K562 (cell line): ENCODE measurements at regions not wholly inside any gene's neighbourhood (a gene's known extent, or its start where the extent isn't known, plus 50 kb on each side); places are given as distances from the start of the nearest gene placed in this dataset.

Experiments
- ATAC-seq: fragments of 200-7000 bp; cut with Tn5 transposase; 3 replicates; pipeline ENCODE4 v1.9.1; 2020; ENCODE audit warnings: moderate library complexity
- BruUV-seq: library from RNA; stranded (reverse); fragments of 400-500 nt; replicated peaks from 2 replicates; lab custom pipeline; 2021; lab: Mats Ljungman, UMichigan
- CTCF ChIA-PET: fragments of 300-600 bp; formaldehyde crosslinking; extraction: SDS; loops from one replicate; lab custom pipeline; 2021; ENCODE audit warnings: low intra/inter-chr PET ratio; lab: Yijun Ruan, JAX
- POLR2A ChIA-PET: fragments of 300-600, 350-650 bp; sonication (Branson Sonifier 250); formaldehyde crosslinking; extraction: SDS; loops from one replicate; lab custom pipeline; 2021; ENCODE audit warnings: antibody characterized with exemption, inconsistent platforms; lab: Yijun Ruan, JAX
- DNase-seq, 4 experiments: peaks; one replicate each; pipeline versions ENCODE4 v3.0.0 to v3.0.0-alpha.2; 2011 to 2018; ENCODE audit warnings: low spot score in 3 of 4, mixed read lengths in 3 of 4; ENCODE audit errors: extremely low read depth in 1 of 4
- FAIRE-seq: peaks from 2 replicates; lab custom pipeline; 2011; peaks lifted over from hg19 to GRCh38; lab: Jason Lieb, UNC
- H2AFZ ChIP-seq: 2 replicates; pipeline ENCODE4 v1.6.0; 2011; ENCODE audit warnings: low read depth, low read length, control low read depth, inconsistent platforms
- H3K27ac ChIP-seq: fragments of 200-600 bp; 3 replicates; pipeline ENCODE4 v1.8.0; 2011; ENCODE audit warnings: low read depth, mild to moderate bottlenecking, control low read depth, inconsistent platforms, low read length, moderate library complexity, mixed read lengths; ENCODE audit errors: extremely low read depth
- H3K27me3 ChIP-seq, 2 experiments: fragments of 300-600 bp in 1 of 2; 2 replicates in 1 of 2; 3 replicates in 1 of 2; pipeline versions ENCODE4 v1.6.0 to v1.8.0; 2011; ENCODE audit warnings: inconsistent platforms in 2 of 2, low read length in 2 of 2, mild to moderate bottlenecking in 1 of 2, mixed read lengths in 1 of 2, moderate library complexity in 1 of 2; ENCODE audit not compliant: control insufficient read depth in 2 of 2, insufficient read depth in 2 of 2
- H3K36me3 ChIP-seq: fragments of 300-600 bp; 3 replicates; pipeline ENCODE4 v1.8.0; 2011; ENCODE audit warnings: mild to moderate bottlenecking, low read length, inconsistent platforms; ENCODE audit not compliant: control insufficient read depth, insufficient read depth
- H3K4me1 ChIP-seq, 2 experiments: fragments of 200-600 bp in 1 of 2; replicated peaks in 1 of 2; 2 replicates in 1 of 2; 3 replicates in 1 of 2; pipeline versions ENCODE4 v1.5.1 to v1.8.0; 2011; ENCODE audit warnings: inconsistent platforms in 2 of 2, low read length in 2 of 2, mild to moderate bottlenecking in 1 of 2, mixed read lengths in 1 of 2, moderate library complexity in 1 of 2; ENCODE audit not compliant: control insufficient read depth in 2 of 2, insufficient read depth in 2 of 2
- H3K4me2 ChIP-seq: 2 replicates; pipeline ENCODE4 v1.6.1; 2011; ENCODE audit warnings: low read length, control low read depth, inconsistent platforms, mixed read lengths; ENCODE audit not compliant: insufficient read depth
- H3K4me3 ChIP-seq: fragments of 200-600 bp; sonication (generic), shearing (Covaris generic); 2 replicates; pipeline ENCODE4 v1.5.1; 2016; ENCODE audit warnings: control low read depth, inconsistent platforms
- H3K79me2 ChIP-seq: fragments of 200-600 bp; 3 replicates; pipeline ENCODE4 v1.8.0; 2011; ENCODE audit warnings: low read length, inconsistent platforms; ENCODE audit not compliant: control insufficient read depth, insufficient read depth
- H3K9ac ChIP-seq, 2 experiments: 2 replicates each; pipeline versions ENCODE4 v1.6.0 to v1.6.1; 2011; ENCODE audit warnings: low read depth in 2 of 2, low read length in 2 of 2, control low read depth in 1 of 2, inconsistent platforms in 1 of 2, mild to moderate bottlenecking in 1 of 2, mixed read lengths in 1 of 2; ENCODE audit not compliant: insufficient read depth in 1 of 2
- H3K9me1 ChIP-seq: one replicate; pipeline ENCODE4 v1.6.0; 2011; ENCODE audit warnings: inconsistent platforms, mild to moderate bottlenecking, low read length, moderate library complexity; ENCODE audit not compliant: control insufficient read depth, insufficient read depth
- H3K9me3 ChIP-seq: replicated peaks from 2 replicates; pipeline ENCODE4 v1.5.1; 2011; ENCODE audit warnings: low read depth, low read length, inconsistent platforms; ENCODE audit not compliant: control insufficient read depth, insufficient read depth
- H4K20me1 ChIP-seq: replicated peaks from 2 replicates; pipeline ENCODE4 v1.6.1; 2011; ENCODE audit warnings: low read length, inconsistent platforms, mixed read lengths; ENCODE audit not compliant: control insufficient read depth, insufficient read depth
- HDAC8 ChIP-seq: fragments of 450-650 bp; IDR thresholded peaks from 2 replicates; pipeline ENCODE4 v1.6.1; 2016; ENCODE audit warnings: mild to moderate bottlenecking, missing genetic modification characterization, moderate library complexity, missing compliant biosample characterization
- NFE2L1 ChIP-seq: fragments of 450-650 bp; IDR thresholded peaks from 2 replicates; pipeline ENCODE4 v1.6.1; 2016; ENCODE audit warnings: missing genetic modification characterization, low read depth, mild to moderate bottlenecking, missing compliant biosample characterization, moderate library complexity, borderline replicate concordance
- STAT5B ChIP-seq: fragments of 250-450 bp; sonication (Bioruptor Pico); IDR thresholded peaks from 2 replicates; pipeline ENCODE4 v1.8.0; 2021; ENCODE audit warnings: mild to moderate bottlenecking, inconsistent platforms
- XRCC4 ChIP-seq: IDR thresholded peaks from one replicate; pipeline ENCODE4 v1.6.1; 2011; ENCODE audit not compliant: insufficient read depth, insufficient read length; ENCODE audit errors: extremely low read depth
- ZNF197 ChIP-seq: fragments of 200-800 bp; sonication (Bioruptor generic); IDR thresholded peaks from 2 replicates; pipeline ENCODE4 v1.6.1; 2016; ENCODE audit warnings: low read depth, missing genetic modification characterization, missing compliant biosample characterization
- whole genome bisulfite sequencing: fragments of 100-300 bp; shearing (Covaris generic); methylation state at CpG from one replicate; pipeline ENCODE4 v1.1.6; 2016; ENCODE audit warnings: low coverage, mixed read lengths; ENCODE audit not compliant: insufficient coverage; ENCODE audit errors: missing lambda C conversion rate; 5-methylcytosine and 5-hydroxymethylcytosine counted together
- in situ Hi-C: fragments of 300-500 bp; cut with MboI; formaldehyde crosslinking; loops from 4 replicates; pipeline ENCODE4 v1.15.0; 2018; ENCODE audit warnings: inconsistent platforms, mixed read lengths
- intact Hi-C: fragments of 100-400 bp; cut with micrococcal nuclease; formaldehyde crosslinking; loops from 2 replicates; pipeline ENCODE4 v1.14.2; 2022
- TF ChIP-seq, protein P1 (sequence below): fragments of 250-450 bp; sonication (Bioruptor Pico); IDR thresholded peaks from 2 replicates; pipeline ENCODE4 v1.4.0; 2020
- TF ChIP-seq, protein P2 (sequence below): fragments of 150-350 bp; IDR thresholded peaks from 2 replicates; pipeline ENCODE4 v1.6.1; 2014; ENCODE audit warnings: low read depth, mild to moderate bottlenecking, low read length, borderline replicate concordance
- TF ChIP-seq, protein P3 (sequence below), 3 experiments: fragments of 200-800 bp in 1 of 3; sonication (Bioruptor generic) in 1 of 3; sonication (generic) in 1 of 3; formaldehyde crosslinking in 1 of 3; IDR thresholded peaks; 2 replicates each; pipeline versions ENCODE4 v1.6.1 to v1.8.0; 2016 to 2022; ENCODE audit warnings: mild to moderate bottlenecking in 2 of 3, missing compliant biosample characterization in 2 of 3, missing genetic modification characterization in 2 of 3, missing genetic modification reagents in 1 of 3

DNA sequence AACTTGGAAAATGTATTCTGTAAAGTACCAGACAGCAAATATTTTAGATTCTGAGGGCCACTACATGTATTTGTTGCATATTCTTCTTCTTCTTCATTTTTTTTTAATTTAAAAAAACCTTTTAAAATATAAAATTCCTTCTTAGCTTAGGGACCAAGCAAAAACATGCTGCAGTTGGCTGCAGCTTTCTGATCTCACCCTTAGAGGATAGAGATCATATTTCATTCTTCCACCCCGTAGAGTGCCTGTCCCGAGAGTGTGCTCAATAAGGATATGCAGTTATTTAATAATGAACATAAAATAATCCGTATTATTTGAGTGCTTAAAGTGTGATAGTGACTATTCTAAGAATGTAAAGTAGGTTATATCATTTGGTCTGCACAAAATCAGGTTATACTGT, 204.2 kb upstream of the CD180 start:
- Histone ChIP-seq H2AFZ (no peak overlapping the region), H3K79me2 (no peaks in the 10 kb centered on the region), H3K9me3 (no peaks in the 10 kb centered on the region), H3K27ac (no peak overlapping the region), H3K9me1 (no peaks in the 10 kb centered on the region), H3K4me3 (no peak overlapping the region), H3K9ac (no peak overlapping the region), H3K36me3 (no peaks in the 10 kb centered on the region), H3K4me1 (no peaks in the 10 kb centered on the region), H3K27me3 (no peaks in the 10 kb centered on the region), H4K20me1 (no peaks in the 10 kb centered on the region), H3K4me2 (no peak overlapping the region)
- WGBS, result 0% methylated on average over 3 of the region's 3 CpGs
- intact Hi-C loops, result no loop called here
- POLR2A ChIA-PET, result interaction anchor here (0.6 to 0.7 kb wide), 2 partner anchors 41 to 1287 kb away, joined by 3 to 4 read pairs; no protein-coding TSS in a partner anchor
- FAIRE-seq (no peak), ATAC-seq (no peak), DNase-seq (no peak)
- no TSS peak for BruUV-seq
- CTCF ChIA-PET, result no interaction called here
- TF ChIP-seq HDAC8 (tag) (no peak), XRCC4 (no peak), NFE2L1 (tag) (no peak), ZNF197 (no peak), STAT5B (CRISPR knock-in tag) (no peak)
- TF ChIP-seq, protein P1, sequence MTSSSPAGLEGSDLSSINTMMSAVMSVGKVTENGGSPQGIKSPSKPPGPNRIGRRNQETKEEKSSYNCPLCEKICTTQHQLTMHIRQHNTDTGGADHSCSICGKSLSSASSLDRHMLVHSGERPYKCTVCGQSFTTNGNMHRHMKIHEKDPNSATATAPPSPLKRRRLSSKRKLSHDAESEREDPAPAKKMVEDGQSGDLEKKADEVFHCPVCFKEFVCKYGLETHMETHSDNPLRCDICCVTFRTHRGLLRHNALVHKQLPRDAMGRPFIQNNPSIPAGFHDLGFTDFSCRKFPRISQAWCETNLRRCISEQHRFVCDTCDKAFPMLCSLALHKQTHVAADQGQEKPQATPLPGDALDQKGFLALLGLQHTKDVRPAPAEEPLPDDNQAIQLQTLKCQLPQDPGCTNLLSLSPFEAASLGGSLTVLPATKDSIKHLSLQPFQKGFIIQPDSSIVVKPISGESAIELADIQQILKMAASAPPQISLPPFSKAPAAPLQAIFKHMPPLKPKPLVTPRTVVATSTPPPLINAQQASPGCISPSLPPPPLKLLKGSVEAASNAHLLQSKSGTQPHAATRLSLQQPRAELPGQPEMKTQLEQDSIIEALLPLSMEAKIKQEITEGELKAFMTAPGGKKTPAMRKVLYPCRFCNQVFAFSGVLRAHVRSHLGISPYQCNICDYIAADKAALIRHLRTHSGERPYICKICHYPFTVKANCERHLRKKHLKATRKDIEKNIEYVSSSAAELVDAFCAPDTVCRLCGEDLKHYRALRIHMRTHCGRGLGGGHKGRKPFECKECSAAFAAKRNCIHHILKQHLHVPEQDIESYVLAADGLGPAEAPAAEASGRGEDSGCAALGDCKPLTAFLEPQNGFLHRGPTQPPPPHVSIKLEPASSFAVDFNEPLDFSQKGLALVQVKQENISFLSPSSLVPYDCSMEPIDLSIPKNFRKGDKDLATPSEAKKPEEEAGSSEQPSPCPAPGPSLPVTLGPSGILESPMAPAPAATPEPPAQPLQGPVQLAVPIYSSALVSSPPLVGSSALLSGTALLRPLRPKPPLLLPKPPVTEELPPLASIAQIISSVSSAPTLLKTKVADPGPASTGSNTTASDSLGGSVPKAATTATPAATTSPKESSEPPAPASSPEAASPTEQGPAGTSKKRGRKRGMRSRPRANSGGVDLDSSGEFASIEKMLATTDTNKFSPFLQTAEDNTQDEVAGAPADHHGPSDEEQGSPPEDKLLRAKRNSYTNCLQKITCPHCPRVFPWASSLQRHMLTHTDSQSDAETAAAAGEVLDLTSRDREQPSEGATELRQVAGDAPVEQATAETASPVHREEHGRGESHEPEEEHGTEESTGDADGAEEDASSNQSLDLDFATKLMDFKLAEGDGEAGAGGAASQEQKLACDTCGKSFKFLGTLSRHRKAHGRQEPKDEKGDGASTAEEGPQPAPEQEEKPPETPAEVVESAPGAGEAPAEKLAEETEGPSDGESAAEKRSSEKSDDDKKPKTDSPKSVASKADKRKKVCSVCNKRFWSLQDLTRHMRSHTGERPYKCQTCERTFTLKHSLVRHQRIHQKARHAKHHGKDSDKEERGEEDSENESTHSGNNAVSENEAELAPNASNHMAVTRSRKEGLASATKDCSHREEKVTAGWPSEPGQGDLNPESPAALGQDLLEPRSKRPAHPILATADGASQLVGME (CRISPR knock-in tag), result no peak
- TF ChIP-seq, protein P2, sequence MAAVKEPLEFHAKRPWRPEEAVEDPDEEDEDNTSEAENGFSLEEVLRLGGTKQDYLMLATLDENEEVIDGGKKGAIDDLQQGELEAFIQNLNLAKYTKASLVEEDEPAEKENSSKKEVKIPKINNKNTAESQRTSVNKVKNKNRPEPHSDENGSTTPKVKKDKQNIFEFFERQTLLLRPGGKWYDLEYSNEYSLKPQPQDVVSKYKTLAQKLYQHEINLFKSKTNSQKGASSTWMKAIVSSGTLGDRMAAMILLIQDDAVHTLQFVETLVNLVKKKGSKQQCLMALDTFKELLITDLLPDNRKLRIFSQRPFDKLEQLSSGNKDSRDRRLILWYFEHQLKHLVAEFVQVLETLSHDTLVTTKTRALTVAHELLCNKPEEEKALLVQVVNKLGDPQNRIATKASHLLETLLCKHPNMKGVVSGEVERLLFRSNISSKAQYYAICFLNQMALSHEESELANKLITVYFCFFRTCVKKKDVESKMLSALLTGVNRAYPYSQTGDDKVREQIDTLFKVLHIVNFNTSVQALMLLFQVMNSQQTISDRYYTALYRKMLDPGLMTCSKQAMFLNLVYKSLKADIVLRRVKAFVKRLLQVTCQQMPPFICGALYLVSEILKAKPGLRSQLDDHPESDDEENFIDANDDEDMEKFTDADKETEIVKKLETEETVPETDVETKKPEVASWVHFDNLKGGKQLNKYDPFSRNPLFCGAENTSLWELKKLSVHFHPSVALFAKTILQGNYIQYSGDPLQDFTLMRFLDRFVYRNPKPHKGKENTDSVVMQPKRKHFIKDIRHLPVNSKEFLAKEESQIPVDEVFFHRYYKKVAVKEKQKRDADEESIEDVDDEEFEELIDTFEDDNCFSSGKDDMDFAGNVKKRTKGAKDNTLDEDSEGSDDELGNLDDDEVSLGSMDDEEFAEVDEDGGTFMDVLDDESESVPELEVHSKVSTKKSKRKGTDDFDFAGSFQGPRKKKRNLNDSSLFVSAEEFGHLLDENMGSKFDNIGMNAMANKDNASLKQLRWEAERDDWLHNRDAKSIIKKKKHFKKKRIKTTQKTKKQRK, result no peak
- TF ChIP-seq, protein P3, sequence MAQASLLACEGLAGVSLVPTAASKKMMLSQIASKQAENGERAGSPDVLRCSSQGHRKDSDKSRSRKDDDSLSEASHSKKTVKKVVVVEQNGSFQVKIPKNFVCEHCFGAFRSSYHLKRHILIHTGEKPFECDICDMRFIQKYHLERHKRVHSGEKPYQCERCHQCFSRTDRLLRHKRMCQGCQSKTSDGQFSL (CRISPR knock-in tag; IDR thresholded peaks at IDR 0.05), result no peak
- TF ChIP-seq, protein P3 (tag; IDR thresholded peaks at IDR 0.05), result no peak
- in situ Hi-C loops, result no loop called here
